Tibial nerve (tissue), 3 donors: ENCODE measurements at regions not wholly inside any gene's neighbourhood (a gene's known extent, or its start where the extent isn't known, plus 50 kb on each side); places are given as distances from the start of the nearest gene placed in this dataset.

ENCODE experiments used
- EP300 ChIP-seq, 2 donors: sonication (generic); formaldehyde crosslinking; IDR thresholded peaks; one replicate each; pipeline ENCODE4 v1.6.1; 2017; ENCODE audit warnings: antibody characterized with exemption in 2 of 2, mild to moderate bottlenecking in 1 of 2
- POLR2A ChIP-seq, 2 donors: fragments of 450-650 bp; IDR thresholded peaks; one replicate each; pipeline ENCODE4 v1.6.1; 2017; ENCODE audit warnings: antibody characterized with exemption in 2 of 2, mild to moderate bottlenecking in 2 of 2, moderate library complexity in 2 of 2

DNA sequence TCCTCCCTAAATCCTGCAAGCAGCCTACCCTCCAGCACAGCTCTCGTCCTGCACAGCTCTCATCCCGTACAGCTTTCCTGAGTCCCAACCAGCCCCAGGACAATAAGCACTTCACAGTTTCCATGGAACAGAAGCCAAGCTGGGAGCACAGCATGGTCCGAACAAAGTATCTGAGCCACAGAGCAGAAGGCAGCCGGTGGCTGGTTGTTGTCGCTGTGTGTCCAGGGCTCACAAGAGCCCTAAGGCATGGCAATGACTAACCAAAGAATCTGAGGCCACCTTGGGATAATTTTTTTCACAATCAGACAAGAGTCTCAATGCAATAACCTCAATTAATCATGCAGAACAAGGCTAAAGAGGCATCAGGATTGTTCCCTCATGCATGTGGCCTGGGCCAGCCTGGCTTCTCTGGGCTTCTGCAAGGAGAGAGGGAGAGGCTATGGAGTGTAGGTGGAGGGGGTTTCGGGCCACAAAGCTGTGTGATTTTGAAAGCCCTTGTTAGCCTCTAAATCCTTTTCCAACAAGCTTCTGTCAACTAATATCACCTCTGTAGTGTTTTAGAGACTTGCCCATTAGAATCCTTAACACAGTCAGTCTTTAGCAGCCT, 323.4 kb downstream of the PIK3R1 start:
- TF ChIP-seq EP300 (IDR thresholded peaks at IDR 0.05) (no peak), POLR2A (IDR thresholded peaks at IDR 0.05) (no peak)
